GM23338 (cell line): ENCODE measurements at regions not wholly inside any gene's neighbourhood (a gene's known extent, or its start where the extent isn't known, plus 50 kb on each side); places are given as distances from the start of the nearest gene placed in this dataset.

Experiments
- ATAC-seq: fragments of 200-7000 bp; cut with Tn5 transposase; 3 replicates; pipeline ENCODE4 v1.9.1; 2020
- DNase-seq: peaks from one replicate; pipeline ENCODE4 v3.0.0-alpha.2; 2015; ENCODE audit warnings: low spot score
- H2AFZ ChIP-seq: fragments of 200-600 bp; sonication (generic); 2 replicates; pipeline ENCODE4 v1.8.0; 2016; ENCODE audit warnings: antibody characterized with exemption, mild to moderate bottlenecking, moderate library complexity
- H3F3A ChIP-seq: fragments of 200-600 bp; sonication (generic); replicated peaks from 2 replicates; pipeline ENCODE4 v1.8.0; 2017; ENCODE audit warnings: antibody characterized with exemption, mixed run types, low read depth
- H3K27ac ChIP-seq: fragments of 200-600 bp; sonication (generic); 2 replicates; pipeline ENCODE4 v1.6.1; 2016; ENCODE audit warnings: low read depth
- H3K27me3 ChIP-seq: fragments of 200-600 bp; sonication (generic); 2 replicates; pipeline ENCODE4 v1.8.0; 2016; ENCODE audit warnings: mild to moderate bottlenecking, mixed run types, moderate library complexity; ENCODE audit not compliant: insufficient read depth
- H3K36me3 ChIP-seq: fragments of 200-600 bp; sonication (generic); 2 replicates; pipeline ENCODE4 v1.8.0; 2016; ENCODE audit warnings: mild to moderate bottlenecking; ENCODE audit not compliant: insufficient read depth
- H3K4me1 ChIP-seq: fragments of 200-600 bp; sonication (generic); 2 replicates; pipeline ENCODE4 v1.8.0; 2016; ENCODE audit warnings: mild to moderate bottlenecking, moderate library complexity; ENCODE audit not compliant: insufficient read depth
- H3K4me2 ChIP-seq: fragments of 200-600 bp; sonication (generic); 2 replicates; pipeline ENCODE4 v1.7.1; 2017; ENCODE audit warnings: mixed run types
- H3K4me3 ChIP-seq: fragments of 200-600 bp; sonication (generic); 2 replicates; pipeline ENCODE4 v1.6.1; 2016; ENCODE audit warnings: mixed run types
- H3K79me2 ChIP-seq: fragments of 200-600 bp; sonication (generic); replicated peaks from 2 replicates; pipeline ENCODE4 v1.8.0; 2017; ENCODE audit warnings: mild to moderate bottlenecking; ENCODE audit not compliant: insufficient read depth
- H3K9me2 ChIP-seq: fragments of 200-600 bp; sonication (generic); 2 replicates; pipeline ENCODE4 v1.8.0; 2017; ENCODE audit not compliant: insufficient read depth
- H4K20me1 ChIP-seq: fragments of 200-600 bp; sonication (generic); replicated peaks from 2 replicates; pipeline ENCODE4 v1.8.0; 2017; ENCODE audit warnings: mild to moderate bottlenecking; ENCODE audit not compliant: insufficient read depth
- H3K27ac Mint-ChIP-seq: 2 replicates; pipeline ENCODE4 v1.8.0; 2020; ENCODE audit warnings: inconsistent platforms, mild to moderate bottlenecking, moderate library complexity, mixed read lengths
- H3K27me3 Mint-ChIP-seq: 3 replicates; pipeline ENCODE4 v1.8.0; 2022; ENCODE audit warnings: low read depth, mild to moderate bottlenecking, moderate library complexity, mixed read lengths, inconsistent platforms; ENCODE audit not compliant: insufficient read depth, poor library complexity
- H3K36me3 Mint-ChIP-seq: 3 replicates; pipeline ENCODE4 v1.8.0; 2021; ENCODE audit warnings: low read depth, mild to moderate bottlenecking, inconsistent platforms, moderate library complexity, mixed read lengths
- H3K4me1 Mint-ChIP-seq: 3 replicates; pipeline ENCODE4 v1.8.0; 2020; ENCODE audit warnings: mild to moderate bottlenecking, inconsistent platforms, mixed read lengths
- H3K4me3 Mint-ChIP-seq: 3 replicates; pipeline ENCODE4 v1.8.0; 2021; ENCODE audit warnings: moderate library complexity, mild to moderate bottlenecking, inconsistent platforms, mixed read lengths
- H3K9me3 Mint-ChIP-seq: 3 replicates; pipeline ENCODE4 v1.8.0; 2020; ENCODE audit warnings: moderate library complexity, mild to moderate bottlenecking, inconsistent platforms, mixed read lengths
- CREB1 ChIP-seq: fragments of 250-450 bp; sonication (Bioruptor Pico); IDR thresholded peaks from 2 replicates; pipeline ENCODE4 v1.5.0; 2020; ENCODE audit warnings: low read depth, mild to moderate bottlenecking, moderate library complexity
- EZH2 ChIP-seq: fragments of 200-600 bp; sonication (generic); IDR thresholded peaks from one replicate; pipeline ENCODE4 v1.8.0; 2017; ENCODE audit warnings: antibody characterized with exemption, mild to moderate bottlenecking, low read depth; ENCODE audit not compliant: unreplicated experiment
- EZH2phosphoT487 ChIP-seq: fragments of 200-600 bp; sonication (generic); IDR thresholded peaks from one replicate; pipeline ENCODE4 v1.8.1; 2018; ENCODE audit warnings: antibody characterized with exemption; ENCODE audit not compliant: unreplicated experiment
- JUNB ChIP-seq: IDR thresholded peaks from one replicate; pipeline ENCODE4 v1.6.1; 2016; ENCODE audit warnings: antibody characterized with exemption; ENCODE audit not compliant: unreplicated experiment
- NANOG ChIP-seq: IDR thresholded peaks from 2 replicates; pipeline ENCODE4 v1.6.1; 2016; ENCODE audit warnings: antibody characterized with exemption, borderline replicate concordance
- POLR2AphosphoS5 ChIP-seq: IDR thresholded peaks from 2 replicates; pipeline ENCODE4 v1.6.1; 2016; ENCODE audit warnings: antibody characterized with exemption, low read depth
- STAT1 ChIP-seq: IDR thresholded peaks from one replicate; pipeline ENCODE4 v1.6.1; 2016; ENCODE audit warnings: antibody characterized with exemption; ENCODE audit not compliant: unreplicated experiment
- ZNF331 ChIP-seq: fragments of 250-450 bp; sonication (Bioruptor Pico); IDR thresholded peaks from 2 replicates; pipeline ENCODE4 v1.5.0; 2020; ENCODE audit warnings: low read depth, mild to moderate bottlenecking, moderate library complexity
- TF ChIP-seq, protein P1 (sequence below): IDR thresholded peaks from 2 replicates; pipeline ENCODE4 v1.6.1; 2016; ENCODE audit warnings: antibody characterized with exemption
- TF ChIP-seq, protein P2 (sequence below), 2 experiments: fragments of 200-600 bp in 1 of 2; sonication (generic) in 1 of 2; conservative IDR thresholded peaks; 2 replicates each; pipeline versions ENCODE4 v1.5.1 to v1.6.1; 2016 to 2017; ENCODE audit warnings: antibody characterized with exemption in 2 of 2, low read depth in 2 of 2, mild to moderate bottlenecking in 2 of 2, moderate library complexity in 1 of 2
- TF ChIP-seq, protein P3 (sequence below): IDR thresholded peaks from one replicate; pipeline ENCODE4 v1.6.1; 2018; ENCODE audit warnings: antibody characterized with exemption; ENCODE audit not compliant: unreplicated experiment

DNA sequence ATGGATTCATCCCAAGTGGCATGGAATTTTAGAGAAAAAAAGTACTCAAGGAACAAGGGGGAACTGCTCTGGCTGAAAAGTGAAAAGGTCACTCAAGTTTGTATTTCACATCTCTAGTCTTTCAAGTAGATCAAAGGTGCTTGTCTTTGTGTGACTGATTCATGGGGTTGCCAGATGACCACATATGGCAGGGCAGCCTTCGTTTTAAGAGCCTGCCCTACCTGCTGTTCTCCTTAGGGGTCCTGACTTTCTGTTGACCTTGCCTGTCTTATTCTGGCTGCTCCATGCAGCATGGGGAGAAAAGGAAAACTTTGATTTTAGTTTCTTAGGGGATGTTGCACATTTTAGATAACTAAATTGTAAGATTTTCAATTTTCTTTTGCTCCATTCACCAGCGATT is 877.7 kb downstream of the TLE1 start:
- Histone ChIP-seq H2AFZ (no peak overlapping the region), H3K36me3 (no peaks in the 10 kb centered on the region), H3K9me2 (no peaks in the 10 kb centered on the region; the same call in 1 of the 2 replicates), H3K27ac (no peak overlapping the region), H3K4me2 (no peak overlapping the region), H3K4me1 (no peaks in the 10 kb centered on the region), H3K79me2 (no peaks in the 10 kb centered on the region), H3K4me3 (no peak overlapping the region), H3F3A (no peaks in the 10 kb centered on the region), H3K27me3 (no peaks in the 10 kb centered on the region), H4K20me1 (no peaks in the 10 kb centered on the region)
- peak; percentile 62; the same call in 2 of the 3 replicates for ATAC-seq
- DNase-seq, result no peak
- Mint-ChIP-seq H3K4me1 (peaks cover 5% of the 10 kb centered on the region; the same call in 2 of the 3 replicates), H3K9me3 (0 out of 3 replicates have a peak, but pooled peaks cover 4% of the 10 kb centered on the region), H3K27ac (no peak overlapping the region), H3K36me3 (no peaks in the 10 kb centered on the region), H3K4me3 (no peak overlapping the region), H3K27me3 (no peaks in the 10 kb centered on the region)
- TF ChIP-seq NANOG (no peak), EZH2 (no peak), JUNB (no peak), EZH2phosphoT487 (no peak), POLR2AphosphoS5 (no peak), CREB1 (CRISPR knock-in tag) (no peak), ZNF331 (CRISPR knock-in tag) (no peak)
- TF ChIP-seq, protein P1, sequence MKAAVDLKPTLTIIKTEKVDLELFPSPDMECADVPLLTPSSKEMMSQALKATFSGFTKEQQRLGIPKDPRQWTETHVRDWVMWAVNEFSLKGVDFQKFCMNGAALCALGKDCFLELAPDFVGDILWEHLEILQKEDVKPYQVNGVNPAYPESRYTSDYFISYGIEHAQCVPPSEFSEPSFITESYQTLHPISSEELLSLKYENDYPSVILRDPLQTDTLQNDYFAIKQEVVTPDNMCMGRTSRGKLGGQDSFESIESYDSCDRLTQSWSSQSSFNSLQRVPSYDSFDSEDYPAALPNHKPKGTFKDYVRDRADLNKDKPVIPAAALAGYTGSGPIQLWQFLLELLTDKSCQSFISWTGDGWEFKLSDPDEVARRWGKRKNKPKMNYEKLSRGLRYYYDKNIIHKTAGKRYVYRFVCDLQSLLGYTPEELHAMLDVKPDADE, result no peak
- TF ChIP-seq, protein P2, sequence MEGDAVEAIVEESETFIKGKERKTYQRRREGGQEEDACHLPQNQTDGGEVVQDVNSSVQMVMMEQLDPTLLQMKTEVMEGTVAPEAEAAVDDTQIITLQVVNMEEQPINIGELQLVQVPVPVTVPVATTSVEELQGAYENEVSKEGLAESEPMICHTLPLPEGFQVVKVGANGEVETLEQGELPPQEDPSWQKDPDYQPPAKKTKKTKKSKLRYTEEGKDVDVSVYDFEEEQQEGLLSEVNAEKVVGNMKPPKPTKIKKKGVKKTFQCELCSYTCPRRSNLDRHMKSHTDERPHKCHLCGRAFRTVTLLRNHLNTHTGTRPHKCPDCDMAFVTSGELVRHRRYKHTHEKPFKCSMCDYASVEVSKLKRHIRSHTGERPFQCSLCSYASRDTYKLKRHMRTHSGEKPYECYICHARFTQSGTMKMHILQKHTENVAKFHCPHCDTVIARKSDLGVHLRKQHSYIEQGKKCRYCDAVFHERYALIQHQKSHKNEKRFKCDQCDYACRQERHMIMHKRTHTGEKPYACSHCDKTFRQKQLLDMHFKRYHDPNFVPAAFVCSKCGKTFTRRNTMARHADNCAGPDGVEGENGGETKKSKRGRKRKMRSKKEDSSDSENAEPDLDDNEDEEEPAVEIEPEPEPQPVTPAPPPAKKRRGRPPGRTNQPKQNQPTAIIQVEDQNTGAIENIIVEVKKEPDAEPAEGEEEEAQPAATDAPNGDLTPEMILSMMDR (conservative IDR thresholded peaks at IDR 0.05; ENCODE audit: low read depth in 2 of 2), result no peak
- TF ChIP-seq, protein P3, sequence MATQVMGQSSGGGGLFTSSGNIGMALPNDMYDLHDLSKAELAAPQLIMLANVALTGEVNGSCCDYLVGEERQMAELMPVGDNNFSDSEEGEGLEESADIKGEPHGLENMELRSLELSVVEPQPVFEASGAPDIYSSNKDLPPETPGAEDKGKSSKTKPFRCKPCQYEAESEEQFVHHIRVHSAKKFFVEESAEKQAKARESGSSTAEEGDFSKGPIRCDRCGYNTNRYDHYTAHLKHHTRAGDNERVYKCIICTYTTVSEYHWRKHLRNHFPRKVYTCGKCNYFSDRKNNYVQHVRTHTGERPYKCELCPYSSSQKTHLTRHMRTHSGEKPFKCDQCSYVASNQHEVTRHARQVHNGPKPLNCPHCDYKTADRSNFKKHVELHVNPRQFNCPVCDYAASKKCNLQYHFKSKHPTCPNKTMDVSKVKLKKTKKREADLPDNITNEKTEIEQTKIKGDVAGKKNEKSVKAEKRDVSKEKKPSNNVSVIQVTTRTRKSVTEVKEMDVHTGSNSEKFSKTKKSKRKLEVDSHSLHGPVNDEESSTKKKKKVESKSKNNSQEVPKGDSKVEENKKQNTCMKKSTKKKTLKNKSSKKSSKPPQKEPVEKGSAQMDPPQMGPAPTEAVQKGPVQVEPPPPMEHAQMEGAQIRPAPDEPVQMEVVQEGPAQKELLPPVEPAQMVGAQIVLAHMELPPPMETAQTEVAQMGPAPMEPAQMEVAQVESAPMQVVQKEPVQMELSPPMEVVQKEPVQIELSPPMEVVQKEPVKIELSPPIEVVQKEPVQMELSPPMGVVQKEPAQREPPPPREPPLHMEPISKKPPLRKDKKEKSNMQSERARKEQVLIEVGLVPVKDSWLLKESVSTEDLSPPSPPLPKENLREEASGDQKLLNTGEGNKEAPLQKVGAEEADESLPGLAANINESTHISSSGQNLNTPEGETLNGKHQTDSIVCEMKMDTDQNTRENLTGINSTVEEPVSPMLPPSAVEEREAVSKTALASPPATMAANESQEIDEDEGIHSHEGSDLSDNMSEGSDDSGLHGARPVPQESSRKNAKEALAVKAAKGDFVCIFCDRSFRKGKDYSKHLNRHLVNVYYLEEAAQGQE, result no peak

DNA sequence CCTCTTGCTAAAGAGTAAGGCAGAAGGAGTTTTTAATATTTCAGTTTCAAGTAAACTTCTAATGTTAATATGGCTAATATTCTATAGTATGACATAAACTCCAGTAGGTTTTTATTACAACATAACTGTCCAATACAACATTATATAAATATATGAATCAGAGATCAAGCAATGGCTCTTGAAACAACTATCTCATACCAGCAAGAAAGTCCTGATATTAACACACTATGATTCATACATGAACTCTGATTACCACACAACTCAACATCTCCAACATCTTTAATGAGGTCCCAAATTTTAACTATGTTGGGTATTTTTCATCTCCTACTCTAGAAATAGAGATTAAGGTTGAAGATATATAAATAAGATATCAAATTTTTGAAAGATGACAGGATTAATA is 878.3 kb downstream of the TLE1 start:
- Histone ChIP-seq H3K4me2 (no peak overlapping the region), H3K27me3 (no peaks in the 10 kb centered on the region), H3K27ac (no peak overlapping the region), H3K4me1 (no peaks in the 10 kb centered on the region), H3K4me3 (no peak overlapping the region), H3K9me2 (no peaks in the 10 kb centered on the region; the same call in 1 of the 2 replicates), H4K20me1 (no peaks in the 10 kb centered on the region), H2AFZ (no peak overlapping the region), H3K79me2 (no peaks in the 10 kb centered on the region), H3F3A (no peaks in the 10 kb centered on the region), H3K36me3 (no peaks in the 10 kb centered on the region)
- Mint-ChIP-seq H3K36me3 (no peaks in the 10 kb centered on the region), H3K9me3 (no peaks in the 10 kb centered on the region), H3K27ac (no peak overlapping the region), H3K27me3 (no peaks in the 10 kb centered on the region), H3K4me1 (peaks cover 5% of the 10 kb centered on the region; the same call in 2 of the 3 replicates), H3K4me3 (no peak overlapping the region)
- ATAC-seq (no peak), DNase-seq (no peak)
- TF ChIP-seq, protein P2 (conservative IDR thresholded peaks at IDR 0.05; ENCODE audit: low read depth in 2 of 2), result no peak
- TF ChIP-seq STAT1 (no peak), ZNF331 (CRISPR knock-in tag) (no peak), POLR2AphosphoS5 (no peak), EZH2phosphoT487 (no peak), JUNB (no peak), NANOG (no peak), EZH2 (no peak)
- TF ChIP-seq, protein P3, result no peak
